ENCODE measurements at regions not wholly inside any gene's neighbourhood (a gene's known extent, or its start where the extent isn't known, plus 50 kb on each side); places are given as distances from the start of the nearest gene placed in this dataset.

DNA sequence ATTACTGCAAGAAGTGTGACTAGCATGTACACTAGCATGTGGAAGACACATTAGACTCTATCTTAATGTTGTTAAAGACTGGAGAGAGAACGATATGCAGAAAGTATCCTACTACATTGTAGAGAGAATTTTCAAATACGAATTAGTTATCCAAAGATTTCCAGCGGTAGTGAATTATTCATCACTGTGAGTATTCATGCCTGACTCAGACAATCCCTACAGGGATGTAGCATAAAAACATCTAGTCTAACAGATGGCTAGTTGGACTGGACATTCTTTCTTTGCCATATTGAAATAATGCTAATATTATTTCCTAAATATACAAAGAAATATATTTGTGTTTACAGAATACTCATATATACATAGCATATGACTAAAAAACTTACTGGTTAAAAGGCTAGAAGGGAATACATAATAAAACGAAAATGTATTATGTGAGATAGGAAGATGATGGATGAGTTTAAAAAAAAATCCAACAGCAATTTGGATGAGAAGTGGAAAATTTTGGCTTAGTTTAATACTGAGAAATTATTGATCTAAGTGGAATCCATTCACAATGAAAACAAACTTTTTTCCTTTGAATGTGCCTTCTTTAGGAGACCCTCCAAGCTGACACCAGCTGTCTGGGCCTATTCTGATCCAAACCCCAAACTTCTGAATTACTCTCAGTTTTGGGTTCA is 580.7 kb downstream of the RFPL4B start:
- TF ChIP-seq CTCF (IDR thresholded peaks at IDR 0.05; ENCODE audit: low read depth, low read length) (no peak), POLR2A (IDR thresholded peaks at IDR 0.05; ENCODE audit: extremely low read depth, insufficient read length) (no peak), MAX (IDR thresholded peaks at IDR 0.05; ENCODE audit: low read depth, low read length) (no peak)

Data from NB4 (cell line).